ENCODE measurements at regions not wholly inside any gene's neighbourhood (a gene's known extent, or its start where the extent isn't known, plus 50 kb on each side); places are given as distances from the start of the nearest gene placed in this dataset.

DNA sequence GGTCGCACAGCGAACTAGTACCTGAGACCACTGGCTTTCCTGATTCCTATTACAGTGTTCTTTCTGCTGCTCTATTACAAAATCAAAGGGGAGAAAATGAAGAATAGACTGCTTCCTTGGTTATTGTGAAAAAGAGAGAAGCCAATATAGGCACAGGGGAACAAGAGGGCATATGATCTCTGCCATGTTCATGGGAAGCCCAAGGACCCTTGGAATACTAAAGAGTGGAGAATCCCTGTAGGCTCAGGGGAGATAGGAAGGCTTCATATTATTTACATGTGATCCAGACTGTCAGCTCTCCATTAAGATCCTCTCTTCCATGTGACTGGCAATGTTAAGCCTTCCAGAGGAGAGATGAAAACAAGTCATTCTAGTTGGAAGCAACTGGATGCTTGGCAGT, 135.7 kb upstream of the MYCN start:
- TF ChIP-seq CTCF (IDR thresholded peaks at IDR 0.05; ENCODE audit: insufficient read depth, low read depth, low read length) (no peak), EZH2 (IDR thresholded peaks at IDR 0.05; ENCODE audit: insufficient read depth, low read length) (no peak)

All from astrocyte (in vitro differentiated cells and primary cell).